Loucy (cell line): ENCODE measurements at regions not wholly inside any gene's neighbourhood (a gene's known extent, or its start where the extent isn't known, plus 50 kb on each side); places are given as distances from the start of the nearest gene placed in this dataset.

ENCODE experiments used
- H2AFZ ChIP-seq: fragments of 200-600 bp; sonication (generic); 2 replicates; pipeline ENCODE4 v1.6.0; 2016; ENCODE audit warnings: antibody characterized with exemption, mild to moderate bottlenecking, low read length, moderate library complexity
- H3F3A ChIP-seq: fragments of 200-600 bp; 2 replicates; pipeline ENCODE4 v1.6.0; 2016; ENCODE audit warnings: antibody characterized with exemption, low read depth, mild to moderate bottlenecking
- H3K27me3 ChIP-seq: fragments of 200-600 bp; sonication (generic); 2 replicates; pipeline ENCODE4 v1.6.1; 2014; ENCODE audit warnings: low read length, mild to moderate bottlenecking; ENCODE audit not compliant: insufficient read depth, poor library complexity, severe bottlenecking
- H3K36me3 ChIP-seq: fragments of 200-600 bp; sonication (generic); 2 replicates; pipeline ENCODE4 v1.6.1; 2016; ENCODE audit warnings: low read length; ENCODE audit not compliant: insufficient read depth
- H3K4me1 ChIP-seq: fragments of 200-600 bp; sonication (generic); 2 replicates; pipeline ENCODE4 v1.5.1; 2014; ENCODE audit warnings: low read length, mild to moderate bottlenecking; ENCODE audit not compliant: insufficient read depth, poor library complexity, severe bottlenecking
- H3K4me2 ChIP-seq: fragments of 200-600 bp; sonication (generic); 2 replicates; pipeline ENCODE4 v1.6.0; 2014; ENCODE audit warnings: antibody characterized with exemption, low read length, low read depth, mild to moderate bottlenecking; ENCODE audit not compliant: poor library complexity, severe bottlenecking
- H3K4me3 ChIP-seq: fragments of 200-600 bp; sonication (generic); 2 replicates; pipeline ENCODE4 v1.5.1; 2014; ENCODE audit warnings: low read length, mild to moderate bottlenecking, mixed read lengths; ENCODE audit not compliant: poor library complexity, severe bottlenecking
- H3K79me2 ChIP-seq: fragments of 200-600 bp; sonication (generic); 2 replicates; pipeline ENCODE4 v1.6.1; 2014; ENCODE audit warnings: low read length; ENCODE audit not compliant: insufficient read depth
- H3K9ac ChIP-seq: fragments of 200-600 bp; sonication (generic); 2 replicates; pipeline ENCODE4 v1.6.0; 2014; ENCODE audit warnings: mild to moderate bottlenecking, low read depth, low read length, moderate library complexity; ENCODE audit not compliant: poor library complexity, severe bottlenecking
- H3K9me2 ChIP-seq: fragments of 200-600 bp; sonication (generic); replicated peaks from 2 replicates; pipeline ENCODE4 v1.6.1; 2016; ENCODE audit warnings: low read depth, low read length, mixed read lengths
- H3K9me3 ChIP-seq: fragments of 200-600 bp; sonication (generic); 2 replicates; pipeline ENCODE4 v1.6.1; 2014; ENCODE audit warnings: mild to moderate bottlenecking, antibody characterized with exemption, low read length, low read depth; ENCODE audit not compliant: insufficient read depth
- H4K20me1 ChIP-seq: fragments of 200-600 bp; sonication (generic); 2 replicates; pipeline ENCODE4 v1.6.0; 2014; ENCODE audit warnings: antibody characterized with exemption, low read length, mild to moderate bottlenecking; ENCODE audit not compliant: insufficient read depth, poor library complexity, severe bottlenecking
- CTCF ChIP-seq: fragments of 200-600 bp; sonication (generic); conservative IDR thresholded peaks from 2 replicates; pipeline ENCODE4 v1.5.1; 2014; ENCODE audit warnings: mild to moderate bottlenecking, antibody characterized with exemption, low read length
- EZH2phosphoT487 ChIP-seq: fragments of 200-600 bp; IDR thresholded peaks from 2 replicates; pipeline ENCODE4 v1.6.1; 2018; ENCODE audit warnings: antibody characterized with exemption, mild to moderate bottlenecking, moderate library complexity, borderline replicate concordance

GRCh38 chr2:116749994-116750393 lies 1064.5 kb upstream of the DDX18 start:
- Histone ChIP-seq H3K27me3 (no peaks in the 10 kb centered on the region), H3K9ac (no peak overlapping the region)

GRCh38 chr2:116754381-116755101 lies 1060.0 kb upstream of the DDX18 start:
- Histone ChIP-seq H3F3A (no peaks in the 10 kb centered on the region), H3K79me2 (no peaks in the 10 kb centered on the region), H3K4me1 (no peaks in the 10 kb centered on the region), H3K36me3 (no peaks in the 10 kb centered on the region), H3K9ac (no peak overlapping the region), H2AFZ (no peak overlapping the region), H3K9me2 (no peaks in the 10 kb centered on the region), H3K9me3 (no peaks in the 10 kb centered on the region), H3K4me2 (no peak overlapping the region), H3K27me3 (no peaks in the 10 kb centered on the region), H3K4me3 (no peak overlapping the region), H4K20me1 (no peaks in the 10 kb centered on the region)
- TF ChIP-seq EZH2phosphoT487: no peak
- no peak for TF ChIP-seq CTCF

More at GRCh38 chr2:116749994-116750393, 1064.5 kb upstream of the DDX18 start:
- Histone ChIP-seq H3K4me1 (no peaks in the 10 kb centered on the region), H3F3A (no peaks in the 10 kb centered on the region), H2AFZ (no peak overlapping the region), H3K4me2 (no peak overlapping the region), H3K9me3 (no peaks in the 10 kb centered on the region), H3K36me3 (no peaks in the 10 kb centered on the region), H3K79me2 (no peaks in the 10 kb centered on the region), H4K20me1 (no peaks in the 10 kb centered on the region), H3K9me2 (no peaks in the 10 kb centered on the region), H3K4me3 (no peak overlapping the region)
- TF ChIP-seq CTCF: no peak
- no peak for TF ChIP-seq EZH2phosphoT487

- TF ChIP-seq EZH2phosphoT487: no peak
- TF ChIP-seq CTCF: no peak
- no peaks in the 10 kb centered on the region for H3K36me3 ChIP-seq
Measured at GRCh38 chr2:116761864-116762263, 1052.6 kb upstream of the DDX18 start.

More at GRCh38 chr2:116761864-116762263, 1052.6 kb upstream of the DDX18 start:
- Histone ChIP-seq H3K27me3 (no peaks in the 10 kb centered on the region), H2AFZ (no peak overlapping the region), H3K4me3 (no peak overlapping the region), H3K9me2 (no peaks in the 10 kb centered on the region), H3K4me1 (no peaks in the 10 kb centered on the region), H3K9ac (no peak overlapping the region), H4K20me1 (no peaks in the 10 kb centered on the region), H3K79me2 (no peaks in the 10 kb centered on the region), H3K4me2 (no peak overlapping the region), H3F3A (no peaks in the 10 kb centered on the region), H3K9me3 (no peaks in the 10 kb centered on the region)
